DOHH2 (cell line): ENCODE measurements at regions not wholly inside any gene's neighbourhood (a gene's known extent, or its start where the extent isn't known, plus 50 kb on each side); places are given as distances from the start of the nearest gene placed in this dataset.

Experiments
- EZH2phosphoT487 ChIP-seq: fragments of 200-600 bp; sonication (generic); IDR thresholded peaks from 2 replicates; pipeline ENCODE4 v1.6.1; 2017; ENCODE audit warnings: borderline replicate concordance, mild to moderate bottlenecking, antibody characterized with exemption, low read length, moderate library complexity, mixed read lengths
- TF ChIP-seq, protein P1 (sequence below): fragments of 200-600 bp; sonication (generic); IDR thresholded peaks from one replicate; pipeline ENCODE4 v1.5.1; 2014; ENCODE audit warnings: antibody characterized with exemption, mild to moderate bottlenecking, low read depth, low read length; ENCODE audit not compliant: poor library complexity, severe bottlenecking

DNA sequence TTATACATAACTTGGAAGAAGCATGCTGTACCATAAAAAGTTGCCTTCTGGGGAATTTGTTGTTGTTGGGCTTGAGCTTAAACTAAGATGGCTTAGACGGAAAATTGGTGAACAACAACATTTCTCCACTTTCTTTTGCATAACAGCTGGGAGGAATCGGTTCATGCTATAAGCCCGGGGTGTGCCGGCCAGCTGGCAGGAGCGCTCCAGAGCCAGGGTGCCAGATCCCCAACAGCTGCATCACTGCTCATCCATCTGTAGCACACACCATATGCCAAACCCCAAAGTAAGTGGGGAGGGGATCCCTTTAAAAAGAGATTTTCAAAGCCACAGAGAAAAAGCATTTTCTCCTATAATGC lies 419.5 kb upstream of the ARGLU1 start:
- TF ChIP-seq EZH2phosphoT487 = no peak
- TF ChIP-seq, protein P1, sequence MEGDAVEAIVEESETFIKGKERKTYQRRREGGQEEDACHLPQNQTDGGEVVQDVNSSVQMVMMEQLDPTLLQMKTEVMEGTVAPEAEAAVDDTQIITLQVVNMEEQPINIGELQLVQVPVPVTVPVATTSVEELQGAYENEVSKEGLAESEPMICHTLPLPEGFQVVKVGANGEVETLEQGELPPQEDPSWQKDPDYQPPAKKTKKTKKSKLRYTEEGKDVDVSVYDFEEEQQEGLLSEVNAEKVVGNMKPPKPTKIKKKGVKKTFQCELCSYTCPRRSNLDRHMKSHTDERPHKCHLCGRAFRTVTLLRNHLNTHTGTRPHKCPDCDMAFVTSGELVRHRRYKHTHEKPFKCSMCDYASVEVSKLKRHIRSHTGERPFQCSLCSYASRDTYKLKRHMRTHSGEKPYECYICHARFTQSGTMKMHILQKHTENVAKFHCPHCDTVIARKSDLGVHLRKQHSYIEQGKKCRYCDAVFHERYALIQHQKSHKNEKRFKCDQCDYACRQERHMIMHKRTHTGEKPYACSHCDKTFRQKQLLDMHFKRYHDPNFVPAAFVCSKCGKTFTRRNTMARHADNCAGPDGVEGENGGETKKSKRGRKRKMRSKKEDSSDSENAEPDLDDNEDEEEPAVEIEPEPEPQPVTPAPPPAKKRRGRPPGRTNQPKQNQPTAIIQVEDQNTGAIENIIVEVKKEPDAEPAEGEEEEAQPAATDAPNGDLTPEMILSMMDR = no peak
